Stimulated activated CD8-positive, alpha-beta memory T cell treated with anti-CD3 and anti-CD28 coated beads, Interleukin-7, amount 100 ng/mL, for 4 hours (primary cell): ENCODE measurements at regions not wholly inside any gene's neighbourhood (a gene's known extent, or its start where the extent isn't known, plus 50 kb on each side); places are given as distances from the start of the nearest gene placed in this dataset.

Source experiments
- DNase-seq, 2 donors: peaks; one replicate each; pipeline ENCODE4 v3.0.0-alpha.2; 2020; ENCODE audit warnings: low read depth in 2 of 2

- DNase-seq = no peak
Measured at GRCh38 chr20:51096582-51097267, 73.8 kb upstream of the KCNG1 start.

- DNase-seq = no peak
Measured at GRCh38 chr20:51095633-51096521, 73.0 kb upstream of the KCNG1 start.

- no peak for DNase-seq
Measured at GRCh38 chr20:51094221-51094620, 71.3 kb upstream of the KCNG1 start.

GRCh38 chr20:51093240-51093763 lies 70.4 kb upstream of the KCNG1 start:
- no peak for DNase-seq

GRCh38 chr20:51092338-51092737 lies 69.4 kb upstream of the KCNG1 start:
- no peak for DNase-seq

GRCh38 chr20:51091406-51092195 lies 68.7 kb upstream of the KCNG1 start:
- DNase-seq = no peak

- DNase-seq = no peak
Measured at GRCh38 chr20:51089840-51090239, 66.9 kb upstream of the KCNG1 start.

GRCh38 chr20:51089272-51089781 lies 66.4 kb upstream of the KCNG1 start:
- DNase-seq = no peak

GRCh38 chr20:51087266-51087665 lies 64.4 kb upstream of the KCNG1 start:
- no peak for DNase-seq

- no peak for DNase-seq
Measured at GRCh38 chr20:51085769-51086168, 62.9 kb upstream of the KCNG1 start.

GRCh38 chr20:51084593-51085377 lies 61.9 kb upstream of the KCNG1 start:
- DNase-seq = no peak

- DNase-seq = no peak
Measured at GRCh38 chr20:51083447-51083846, 60.5 kb upstream of the KCNG1 start.

GRCh38 chr20:51082988-51083387 lies 60.1 kb upstream of the KCNG1 start:
- DNase-seq = no peak

- no peak for DNase-seq
Measured at GRCh38 chr20:51080516-51080915, 57.6 kb upstream of the KCNG1 start.

- no peak for DNase-seq
Measured at GRCh38 chr20:51079488-51079887, 56.6 kb upstream of the KCNG1 start.

- DNase-seq = no peak
Measured at GRCh38 chr20:51077686-51078060, 54.8 kb upstream of the KCNG1 start.

GRCh38 chr20:51076786-51077685 lies 54.1 kb upstream of the KCNG1 start:
- DNase-seq = no peak

- DNase-seq = no peak
Measured at GRCh38 chr20:51074062-51074461, 51.2 kb upstream of the KCNG1 start.
